Coronary artery (tissue), 2 donors: ENCODE measurements at regions not wholly inside any gene's neighbourhood (a gene's known extent, or its start where the extent isn't known, plus 50 kb on each side); places are given as distances from the start of the nearest gene placed in this dataset.

Source experiments
- DNase-seq: peaks from one replicate; pipeline ENCODE4 v3.0.0-alpha.2; 2017; ENCODE audit warnings: low spot score
- H3K27ac ChIP-seq, 2 donors: fragments of 200-600 bp; sonication (generic); one replicate each; pipeline ENCODE4 v1.5.1; 2016 to 2019
- H3K4me3 ChIP-seq: fragments of 200-600 bp; sonication (generic); 2 replicates; pipeline ENCODE4 v1.5.1; 2016; ENCODE audit warnings: mild to moderate bottlenecking, moderate library complexity
- TF ChIP-seq, protein P1 (sequence below): fragments of 200-600 bp; sonication (generic); IDR thresholded peaks from one replicate; pipeline ENCODE4 v1.5.1; 2019; ENCODE audit warnings: antibody characterized with exemption

- Histone ChIP-seq H3K27ac (no peak overlapping the region), H3K4me3 (no peak overlapping the region)
- DNase-seq, result peak; percentile 9
- TF ChIP-seq, protein P1, sequence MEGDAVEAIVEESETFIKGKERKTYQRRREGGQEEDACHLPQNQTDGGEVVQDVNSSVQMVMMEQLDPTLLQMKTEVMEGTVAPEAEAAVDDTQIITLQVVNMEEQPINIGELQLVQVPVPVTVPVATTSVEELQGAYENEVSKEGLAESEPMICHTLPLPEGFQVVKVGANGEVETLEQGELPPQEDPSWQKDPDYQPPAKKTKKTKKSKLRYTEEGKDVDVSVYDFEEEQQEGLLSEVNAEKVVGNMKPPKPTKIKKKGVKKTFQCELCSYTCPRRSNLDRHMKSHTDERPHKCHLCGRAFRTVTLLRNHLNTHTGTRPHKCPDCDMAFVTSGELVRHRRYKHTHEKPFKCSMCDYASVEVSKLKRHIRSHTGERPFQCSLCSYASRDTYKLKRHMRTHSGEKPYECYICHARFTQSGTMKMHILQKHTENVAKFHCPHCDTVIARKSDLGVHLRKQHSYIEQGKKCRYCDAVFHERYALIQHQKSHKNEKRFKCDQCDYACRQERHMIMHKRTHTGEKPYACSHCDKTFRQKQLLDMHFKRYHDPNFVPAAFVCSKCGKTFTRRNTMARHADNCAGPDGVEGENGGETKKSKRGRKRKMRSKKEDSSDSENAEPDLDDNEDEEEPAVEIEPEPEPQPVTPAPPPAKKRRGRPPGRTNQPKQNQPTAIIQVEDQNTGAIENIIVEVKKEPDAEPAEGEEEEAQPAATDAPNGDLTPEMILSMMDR, result no peak
These were observed 92.0 kb upstream of the RPS6KA2 start for GRCh38 chr6:166719019-166719418.

GRCh38 chr6:166718516-166718915 is 91.5 kb upstream of the RPS6KA2 start:
- no peak for DNase-seq
- no peak overlapping the region for H3K4me3 ChIP-seq
- TF ChIP-seq, protein P1, result no peak
- no peak overlapping the region for H3K27ac ChIP-seq

- peak; percentile 53 for DNase-seq
- TF ChIP-seq, protein P1, result no peak
- H3K4me3 ChIP-seq, result no peak overlapping the region
- H3K27ac ChIP-seq, result no peak overlapping the region
These were observed 90.0 kb upstream of the RPS6KA2 start for GRCh38 chr6:166716910-166717617.

GRCh38 chr6:166715992-166716391 is 88.9 kb upstream of the RPS6KA2 start:
- no peak overlapping the region for H3K27ac ChIP-seq
- no peak overlapping the region for H3K4me3 ChIP-seq
- peak; percentile 45 for DNase-seq
- TF ChIP-seq, protein P1, result no peak

GRCh38 chr6:166715065-166715464 is 88.0 kb upstream of the RPS6KA2 start:
- Histone ChIP-seq H3K27ac (no peak overlapping the region), H3K4me3 (no peak overlapping the region)
- DNase-seq, result no peak
- TF ChIP-seq, protein P1, result no peak

GRCh38 chr6:166714581-166714980 is 87.5 kb upstream of the RPS6KA2 start:
- TF ChIP-seq, protein P1, result no peak
- DNase-seq, result peak; percentile 29
- H3K27ac ChIP-seq, result no peak overlapping the region
- H3K4me3 ChIP-seq, result no peak overlapping the region

DNA sequence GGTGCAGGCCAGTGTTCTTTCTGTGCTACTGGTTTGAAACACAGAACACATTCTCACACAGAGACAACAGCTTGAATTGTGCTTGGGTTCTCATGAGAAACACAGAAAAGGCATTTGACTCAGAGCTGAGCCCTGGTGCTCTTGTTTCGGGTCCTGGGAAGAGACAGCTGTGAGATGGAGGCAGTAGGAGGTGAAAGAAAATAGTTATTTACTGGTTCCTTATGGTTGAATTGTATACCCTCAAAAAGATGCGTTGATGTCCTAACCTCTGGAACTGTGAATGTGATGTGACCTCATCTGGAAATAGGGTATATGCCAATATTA is 87.1 kb upstream of the RPS6KA2 start:
- H3K27ac ChIP-seq, result no peak overlapping the region
- TF ChIP-seq, protein P1, result no peak
- no peak for DNase-seq
- no peak overlapping the region for H3K4me3 ChIP-seq
